ENCODE measurements at regions not wholly inside any gene's neighbourhood (a gene's known extent, or its start where the extent isn't known, plus 50 kb on each side); places are given as distances from the start of the nearest gene placed in this dataset.
"Not testable (repeated sequence)": the region's sequence is repeated elsewhere in the genome, so short reads cannot be mapped to it uniquely, and the experiment has no call there.

DNA sequence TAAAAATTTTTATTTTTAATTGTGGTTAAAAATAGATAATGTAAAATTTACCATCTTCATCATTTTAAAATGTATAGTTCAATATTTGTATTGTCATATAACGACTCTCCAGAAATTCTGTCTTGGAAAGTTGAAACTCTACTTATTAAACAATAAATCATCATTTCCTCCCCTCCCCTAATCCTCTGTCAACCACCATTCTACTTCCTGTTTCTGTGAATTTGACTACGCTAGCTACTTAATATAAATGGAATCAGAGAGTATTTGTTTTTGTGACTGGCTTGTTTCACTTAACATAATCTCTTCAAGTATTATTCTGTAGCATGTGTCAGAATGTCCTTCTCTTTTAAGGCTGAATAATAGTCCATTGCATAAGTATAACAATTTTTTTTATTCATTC lies 729.0 kb upstream of the AADAT start:
- no peak for DNase-seq (ENCODE audit: low read depth in 1 of 2, low spot score in 1 of 2)
- TF ChIP-seq JUND (IDR thresholded peaks at IDR 0.05; ENCODE audit: low read depth): no peak
- in situ Hi-C loops (cut with HindIII; ENCODE audit: low pct_unique_long_range_greater_than_20kb, low sequenced_read_pairs): no loop called here

DNA sequence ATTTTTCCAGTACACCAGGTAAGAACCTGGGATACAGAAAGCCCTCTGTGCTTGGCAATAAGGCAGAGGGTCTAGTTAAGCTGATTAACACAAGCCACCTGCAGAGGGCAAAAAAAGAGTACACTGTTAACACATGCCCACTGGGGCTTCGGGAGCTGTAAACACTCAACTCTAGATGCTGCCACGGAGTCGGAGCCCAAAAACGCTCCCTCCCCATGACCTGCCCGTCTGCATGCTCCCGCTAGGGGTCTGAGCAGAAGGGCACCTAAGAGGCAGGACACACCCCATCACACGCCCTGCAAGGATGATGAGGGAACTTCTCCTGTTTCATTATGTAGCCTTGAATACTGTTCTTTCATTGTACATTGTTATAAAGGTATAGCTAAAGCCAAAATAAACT lies 715.6 kb upstream of the AADAT start:
- DNase-seq (ENCODE audit: low read depth in 1 of 2, low spot score in 1 of 2): peak in 1 of 2 experiments; percentile 13
- no peak for TF ChIP-seq JUND (IDR thresholded peaks at IDR 0.05; ENCODE audit: low read depth)
- in situ Hi-C loops (cut with HindIII; ENCODE audit: low pct_unique_long_range_greater_than_20kb, low sequenced_read_pairs): no loop called here

DNA sequence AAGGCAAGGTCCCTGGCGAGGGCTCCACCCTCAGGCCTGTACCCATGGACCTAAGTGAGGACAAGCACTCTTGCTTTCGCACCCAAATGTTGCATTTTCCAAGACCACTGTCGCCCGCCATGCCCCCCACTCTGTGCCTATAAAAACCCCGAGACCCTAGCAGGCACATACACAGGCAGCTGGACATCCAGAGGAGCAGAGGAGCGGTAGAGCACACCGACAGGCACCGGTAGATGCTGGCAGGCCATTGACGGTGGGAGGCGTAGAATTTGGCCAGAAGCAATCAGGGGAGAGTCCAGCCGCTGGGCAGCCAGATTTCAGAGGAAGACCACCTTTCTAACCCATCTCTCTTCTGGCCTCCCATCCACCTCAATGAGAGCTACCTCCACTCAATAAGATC lies 715.2 kb upstream of the AADAT start:
- in situ Hi-C loops (cut with HindIII; ENCODE audit: low pct_unique_long_range_greater_than_20kb, low sequenced_read_pairs): no loop called here
- DNase-seq (ENCODE audit: low read depth in 1 of 2, low spot score in 1 of 2): no peak
- no peak for TF ChIP-seq JUND (IDR thresholded peaks at IDR 0.05; ENCODE audit: low read depth)

DNA sequence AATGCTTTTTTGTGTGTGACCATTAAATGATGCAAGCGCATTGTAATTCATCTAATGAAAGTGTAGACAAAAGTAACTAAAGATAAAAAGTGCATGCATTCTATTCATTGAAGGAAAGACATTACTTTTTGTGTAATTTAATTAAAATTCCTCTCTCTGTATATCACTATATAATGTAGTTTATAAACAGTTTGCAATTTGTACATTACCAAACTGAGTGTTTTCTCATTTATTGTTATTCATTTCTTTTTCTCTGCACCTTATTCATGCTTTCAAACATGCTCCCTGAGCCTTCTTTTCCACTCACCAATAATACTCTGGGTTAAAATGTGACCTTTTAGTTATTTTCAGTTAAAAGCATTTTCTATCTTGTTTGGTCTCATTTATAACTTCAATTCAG lies 713.7 kb upstream of the AADAT start:
- in situ Hi-C loops (cut with HindIII; ENCODE audit: low pct_unique_long_range_greater_than_20kb, low sequenced_read_pairs): no loop called here

DNA sequence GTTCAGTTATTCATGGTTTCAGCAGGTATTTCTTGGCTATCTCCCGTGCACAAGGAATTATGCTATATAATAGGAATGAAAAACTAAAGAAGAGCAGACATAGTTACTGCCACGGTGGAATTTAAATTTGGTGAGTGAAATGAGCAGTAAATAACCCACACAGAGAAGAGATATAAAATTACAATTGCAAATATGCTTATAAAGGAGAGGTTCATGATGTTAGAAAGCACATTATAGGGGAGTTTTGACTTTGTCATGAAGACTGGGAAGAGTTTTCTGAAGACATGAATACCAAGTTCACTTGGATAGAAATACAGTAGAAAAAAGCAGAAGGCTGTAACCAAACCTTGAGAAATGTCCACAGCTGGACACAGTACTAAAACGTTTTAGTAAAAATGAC lies 712.0 kb upstream of the AADAT start:
- TF ChIP-seq JUND (IDR thresholded peaks at IDR 0.05; ENCODE audit: low read depth): no peak
- in situ Hi-C loops (cut with HindIII; ENCODE audit: low pct_unique_long_range_greater_than_20kb, low sequenced_read_pairs): no loop called here
- DNase-seq (ENCODE audit: low read depth in 1 of 2, low spot score in 1 of 2): no peak

More for the DNA sequence above, 713.7 kb upstream of the AADAT start:
- no peak for TF ChIP-seq JUND (IDR thresholded peaks at IDR 0.05; ENCODE audit: low read depth)
- no peak for DNase-seq (ENCODE audit: low read depth in 1 of 2, low spot score in 1 of 2)

DNA sequence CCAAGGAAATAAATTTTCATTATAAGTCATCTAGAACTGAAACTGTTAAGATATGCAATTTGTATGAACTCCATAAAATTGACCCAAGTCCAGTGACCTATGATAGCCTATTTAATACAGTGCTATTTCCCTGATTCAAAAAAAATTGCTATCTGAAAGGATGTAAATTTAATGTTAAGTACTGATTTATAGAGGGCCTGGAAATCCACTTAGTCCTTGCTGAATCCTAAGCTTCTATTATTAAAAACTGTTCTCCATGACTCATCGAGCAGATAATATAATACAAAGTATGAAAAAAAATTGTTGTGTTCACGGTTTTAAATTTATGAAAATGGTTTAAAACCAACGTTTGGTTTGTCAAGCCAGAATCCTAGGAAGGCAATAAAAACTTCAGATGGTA lies 704.8 kb upstream of the AADAT start:
- no peak for TF ChIP-seq JUND (IDR thresholded peaks at IDR 0.05; ENCODE audit: low read depth)
- DNase-seq (ENCODE audit: low read depth in 1 of 2, low spot score in 1 of 2): no peak
- in situ Hi-C loops (cut with HindIII; ENCODE audit: low pct_unique_long_range_greater_than_20kb, low sequenced_read_pairs): no loop called here

DNA sequence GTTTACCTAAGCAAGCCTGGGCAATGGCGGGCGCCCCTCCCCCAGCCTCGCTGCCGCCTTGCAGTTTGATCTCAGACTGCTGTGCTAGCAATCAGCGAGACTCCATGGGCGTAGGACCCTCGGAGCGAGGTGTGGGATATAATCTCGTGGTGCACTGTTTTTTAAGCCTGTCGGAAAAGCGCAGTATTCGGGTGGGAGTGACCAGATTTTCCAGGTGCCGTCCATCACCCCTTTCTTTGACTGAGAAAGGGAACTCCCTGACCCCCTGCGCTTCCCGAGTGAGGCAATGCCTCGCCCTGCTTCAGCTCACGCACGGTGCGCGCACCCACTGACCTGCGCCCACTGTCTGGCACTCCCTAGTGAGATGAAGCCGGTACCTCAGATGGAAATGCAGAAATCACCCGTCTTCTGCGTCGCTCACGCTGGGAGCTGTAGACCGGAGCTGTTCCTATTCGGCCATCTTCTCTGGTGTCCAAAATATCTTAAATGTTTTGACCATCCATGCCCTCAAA lies 698.8 kb upstream of the AADAT start:
- in situ Hi-C loops (cut with HindIII; ENCODE audit: low pct_unique_long_range_greater_than_20kb, low sequenced_read_pairs): not testable (repeated sequence)
- peak in 1 of 2 experiments; percentile 11 for DNase-seq (ENCODE audit: low read depth in 1 of 2, low spot score in 1 of 2)

DNA sequence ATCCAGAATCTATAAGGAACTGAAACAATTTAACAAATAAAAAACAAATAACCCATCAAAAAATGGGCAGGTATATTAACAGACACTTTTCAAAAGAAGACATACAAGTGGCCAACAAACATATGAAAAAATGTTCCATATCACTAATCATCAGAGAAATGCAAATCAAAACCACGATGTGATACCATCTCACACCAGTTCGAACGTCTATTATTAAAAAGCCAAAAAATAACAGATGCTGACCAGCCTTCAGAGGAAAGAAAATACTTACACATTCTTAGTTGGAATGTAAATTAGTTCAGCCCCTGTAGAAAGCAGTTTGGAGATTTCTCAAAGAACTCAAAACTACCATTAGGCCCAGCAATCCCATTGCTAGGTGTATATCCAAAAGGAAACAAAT lies 687.9 kb upstream of the AADAT start:
- in situ Hi-C loops (cut with HindIII; ENCODE audit: low pct_unique_long_range_greater_than_20kb, low sequenced_read_pairs): no loop called here
- no peak for TF ChIP-seq JUND (IDR thresholded peaks at IDR 0.05; ENCODE audit: low read depth)
- no peak for DNase-seq (ENCODE audit: low read depth in 1 of 2, low spot score in 1 of 2)

DNA sequence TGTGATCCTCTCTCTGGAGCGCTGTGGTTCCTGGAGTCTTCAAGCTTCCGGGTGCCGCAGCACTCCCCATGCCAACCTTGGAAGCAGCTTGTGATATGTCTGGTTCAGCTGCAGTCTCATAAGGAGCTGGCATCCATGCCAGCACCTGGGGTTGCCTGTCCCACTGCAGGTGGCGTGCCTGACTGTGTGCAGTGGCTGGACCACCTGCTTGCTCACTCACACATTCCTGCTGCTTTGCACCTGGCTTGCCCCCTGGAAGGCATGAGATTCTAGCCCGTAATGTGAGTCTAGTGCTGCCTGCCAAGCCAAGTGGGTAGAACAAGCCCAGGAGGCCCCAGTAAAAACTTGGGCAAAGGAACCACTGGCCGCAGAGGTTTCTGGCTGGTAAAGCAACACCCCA lies 687.2 kb upstream of the AADAT start:
- in situ Hi-C loops (cut with HindIII; ENCODE audit: low pct_unique_long_range_greater_than_20kb, low sequenced_read_pairs): no loop called here
- DNase-seq (ENCODE audit: low read depth in 1 of 2, low spot score in 1 of 2): no peak

DNA sequence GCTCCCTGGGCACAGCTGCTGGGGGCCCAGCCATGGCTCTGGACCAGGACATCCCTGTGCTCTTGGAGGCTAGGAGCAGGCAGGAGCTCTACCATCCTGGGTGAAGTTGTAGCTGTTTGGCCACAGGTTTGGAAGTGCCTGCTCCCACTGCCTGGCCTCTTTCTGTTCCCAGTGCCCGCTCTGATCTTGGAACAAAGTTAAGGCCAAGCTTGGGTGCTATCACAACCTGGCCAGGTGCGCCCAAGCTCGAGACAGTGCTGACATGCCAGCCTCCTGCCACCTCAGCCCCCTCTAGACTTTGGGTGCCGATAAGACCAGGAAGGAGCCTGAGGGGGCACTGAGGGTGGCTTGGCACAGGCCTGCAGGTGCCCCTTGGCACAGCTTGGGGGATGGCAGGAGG lies 686.1 kb upstream of the AADAT start:
- in situ Hi-C loops (cut with HindIII; ENCODE audit: low pct_unique_long_range_greater_than_20kb, low sequenced_read_pairs): no loop called here

More for the DNA sequence above, 687.2 kb upstream of the AADAT start:
- TF ChIP-seq JUND (IDR thresholded peaks at IDR 0.05; ENCODE audit: low read depth): no peak

DNA sequence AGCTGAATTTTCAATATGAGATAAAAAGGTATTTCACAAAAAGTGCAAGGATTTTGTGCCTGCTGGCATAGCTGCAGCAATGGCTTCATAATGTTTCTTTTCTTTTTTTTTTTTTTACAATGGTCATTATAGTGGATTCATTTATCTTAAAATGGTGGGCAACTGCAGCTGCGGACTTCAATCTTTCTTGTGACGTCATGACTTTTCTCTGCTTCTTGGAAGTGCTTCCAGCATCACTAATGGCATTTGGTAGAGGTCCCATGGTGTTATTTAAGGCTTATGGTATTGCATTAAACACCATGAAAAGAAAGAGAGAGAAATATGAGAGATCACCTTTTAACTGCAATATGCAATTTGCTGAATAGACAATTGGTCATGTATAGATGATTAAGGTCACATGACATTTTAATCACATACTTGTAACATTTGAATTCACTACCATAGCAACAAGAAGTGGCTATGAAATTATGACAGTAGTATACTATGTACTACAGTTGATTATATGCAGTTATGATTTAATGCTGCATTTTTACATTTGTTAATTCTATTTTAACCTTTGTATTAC lies 684.0 kb upstream of the AADAT start:
- DNase-seq (ENCODE audit: low read depth in 1 of 2, low spot score in 1 of 2): no peak
- in situ Hi-C loops (cut with HindIII; ENCODE audit: low pct_unique_long_range_greater_than_20kb, low sequenced_read_pairs): no loop called here
- no peak for TF ChIP-seq JUND (IDR thresholded peaks at IDR 0.05; ENCODE audit: low read depth)

More for the DNA sequence above, 686.1 kb upstream of the AADAT start:
- no peak for TF ChIP-seq JUND (IDR thresholded peaks at IDR 0.05; ENCODE audit: low read depth)
- DNase-seq (ENCODE audit: low read depth in 1 of 2, low spot score in 1 of 2): no peak

DNA sequence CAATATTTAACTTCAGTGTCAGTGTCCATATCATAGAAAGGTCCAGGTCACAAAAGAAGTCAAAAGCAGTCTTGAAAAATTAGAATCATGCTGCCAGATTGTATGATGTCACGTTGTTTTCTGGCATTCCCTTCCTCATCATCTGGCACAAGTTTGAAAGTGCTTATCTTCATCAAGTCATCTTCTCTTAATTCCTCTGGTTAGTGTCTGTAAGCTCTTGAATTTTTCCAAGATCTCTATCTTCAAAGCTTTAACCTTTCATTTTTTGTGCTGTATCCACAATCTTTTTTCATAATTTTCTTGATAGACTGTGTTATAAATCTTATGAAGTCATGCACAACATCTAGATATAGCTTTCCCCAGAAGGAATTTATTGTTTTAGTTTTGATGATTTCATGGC lies 682.7 kb upstream of the AADAT start:
- TF ChIP-seq JUND (IDR thresholded peaks at IDR 0.05; ENCODE audit: low read depth): no peak
- no peak for DNase-seq (ENCODE audit: low read depth in 1 of 2, low spot score in 1 of 2)
- in situ Hi-C loops (cut with HindIII; ENCODE audit: low pct_unique_long_range_greater_than_20kb, low sequenced_read_pairs): no loop called here

DNA sequence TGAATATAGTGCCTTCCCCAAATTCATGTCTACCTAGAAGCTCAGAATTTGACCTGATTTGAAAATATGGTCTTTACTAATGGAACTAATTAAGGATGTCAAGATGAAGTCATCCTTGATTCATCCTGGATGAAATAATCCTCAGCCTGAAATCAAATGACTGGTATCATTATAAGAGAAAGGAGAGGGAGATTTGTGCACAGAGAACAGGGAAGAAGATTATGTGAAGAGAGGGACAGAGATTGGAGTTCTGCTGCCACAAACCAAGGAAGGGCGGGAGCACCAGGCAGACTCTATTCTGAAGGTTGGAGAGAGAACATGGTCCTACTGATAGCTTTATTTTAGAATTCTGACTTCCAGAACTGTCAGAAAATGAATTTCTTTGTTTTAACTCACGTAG lies 680.9 kb upstream of the AADAT start:
- no peak for DNase-seq (ENCODE audit: low read depth in 1 of 2, low spot score in 1 of 2)
- TF ChIP-seq JUND (IDR thresholded peaks at IDR 0.05; ENCODE audit: low read depth): no peak
- in situ Hi-C loops (cut with HindIII; ENCODE audit: low pct_unique_long_range_greater_than_20kb, low sequenced_read_pairs): no loop called here

DNA sequence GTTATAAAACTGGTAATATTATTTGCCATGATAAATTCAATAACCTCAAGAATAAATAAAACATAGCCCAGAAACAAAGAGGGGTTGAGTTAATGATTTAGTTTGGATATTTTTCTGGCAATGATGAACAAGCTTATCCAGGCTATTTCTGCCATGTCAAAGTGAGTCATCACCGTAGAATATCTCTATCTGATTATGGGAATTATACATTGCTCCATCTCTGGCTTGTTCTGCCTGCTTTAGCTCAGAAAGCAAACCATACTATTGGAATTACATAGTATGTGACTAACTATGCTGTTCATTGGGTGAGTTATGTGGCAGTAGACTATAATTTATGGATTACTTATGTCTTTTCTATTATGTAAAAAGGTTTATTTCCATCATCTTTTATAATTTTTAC lies 680.1 kb upstream of the AADAT start:
- TF ChIP-seq JUND (IDR thresholded peaks at IDR 0.05; ENCODE audit: low read depth): no peak
- in situ Hi-C loops (cut with HindIII; ENCODE audit: low pct_unique_long_range_greater_than_20kb, low sequenced_read_pairs): no loop called here
- DNase-seq (ENCODE audit: low read depth in 1 of 2, low spot score in 1 of 2): no peak
